Nephron progenitor cell (in vitro differentiated cells): ENCODE measurements at regions not wholly inside any gene's neighbourhood (a gene's known extent, or its start where the extent isn't known, plus 50 kb on each side); places are given as distances from the start of the nearest gene placed in this dataset.

Experiments used
- DNase-seq: peaks from one replicate; pipeline ENCODE4 v3.0.0; 2021
- H3K27ac Mint-ChIP-seq: 2 replicates; pipeline ENCODE4 v1.8.0; 2021; ENCODE audit warnings: mild to moderate bottlenecking, moderate library complexity, mixed read lengths
- H3K27me3 Mint-ChIP-seq: 2 replicates; pipeline ENCODE4 v1.8.0; 2021; ENCODE audit warnings: mild to moderate bottlenecking, low read depth, mixed read lengths; ENCODE audit not compliant: poor library complexity
- H3K36me3 Mint-ChIP-seq: 2 replicates; pipeline ENCODE4 v1.8.0; 2021; ENCODE audit warnings: low read depth, mixed read lengths
- H3K4me1 Mint-ChIP-seq: 2 replicates; pipeline ENCODE4 v1.8.0; 2021; ENCODE audit warnings: mixed read lengths
- H3K4me3 Mint-ChIP-seq: 2 replicates; pipeline ENCODE4 v1.8.0; 2021; ENCODE audit warnings: mild to moderate bottlenecking, moderate library complexity, mixed read lengths
- H3K9me3 Mint-ChIP-seq: 2 replicates; pipeline ENCODE4 v1.8.0; 2021; ENCODE audit warnings: mild to moderate bottlenecking, moderate library complexity, mixed read lengths
- TF ChIP-seq, protein P1 (sequence below): fragments of 200-600 bp; sonication (generic); IDR thresholded peaks from 2 replicates; pipeline ENCODE4 v1.5.0; 2021; ENCODE audit warnings: antibody characterized with exemption

GRCh38 chr16:47987136-47987535, 168.7 kb downstream of the ABCC12 start:
- Mint-ChIP-seq H3K4me3 (no peak overlapping the region), H3K27me3 (peaks cover 20% of the 10 kb centered on the region), H3K4me1 (peaks cover 24% of the 10 kb centered on the region), H3K27ac (no peak overlapping the region), H3K9me3 (peaks cover 29% of the 10 kb centered on the region), H3K36me3 (peaks cover 8% of the 10 kb centered on the region)
- TF ChIP-seq, protein P1, sequence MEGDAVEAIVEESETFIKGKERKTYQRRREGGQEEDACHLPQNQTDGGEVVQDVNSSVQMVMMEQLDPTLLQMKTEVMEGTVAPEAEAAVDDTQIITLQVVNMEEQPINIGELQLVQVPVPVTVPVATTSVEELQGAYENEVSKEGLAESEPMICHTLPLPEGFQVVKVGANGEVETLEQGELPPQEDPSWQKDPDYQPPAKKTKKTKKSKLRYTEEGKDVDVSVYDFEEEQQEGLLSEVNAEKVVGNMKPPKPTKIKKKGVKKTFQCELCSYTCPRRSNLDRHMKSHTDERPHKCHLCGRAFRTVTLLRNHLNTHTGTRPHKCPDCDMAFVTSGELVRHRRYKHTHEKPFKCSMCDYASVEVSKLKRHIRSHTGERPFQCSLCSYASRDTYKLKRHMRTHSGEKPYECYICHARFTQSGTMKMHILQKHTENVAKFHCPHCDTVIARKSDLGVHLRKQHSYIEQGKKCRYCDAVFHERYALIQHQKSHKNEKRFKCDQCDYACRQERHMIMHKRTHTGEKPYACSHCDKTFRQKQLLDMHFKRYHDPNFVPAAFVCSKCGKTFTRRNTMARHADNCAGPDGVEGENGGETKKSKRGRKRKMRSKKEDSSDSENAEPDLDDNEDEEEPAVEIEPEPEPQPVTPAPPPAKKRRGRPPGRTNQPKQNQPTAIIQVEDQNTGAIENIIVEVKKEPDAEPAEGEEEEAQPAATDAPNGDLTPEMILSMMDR = no peak
- no peak for DNase-seq

DNA sequence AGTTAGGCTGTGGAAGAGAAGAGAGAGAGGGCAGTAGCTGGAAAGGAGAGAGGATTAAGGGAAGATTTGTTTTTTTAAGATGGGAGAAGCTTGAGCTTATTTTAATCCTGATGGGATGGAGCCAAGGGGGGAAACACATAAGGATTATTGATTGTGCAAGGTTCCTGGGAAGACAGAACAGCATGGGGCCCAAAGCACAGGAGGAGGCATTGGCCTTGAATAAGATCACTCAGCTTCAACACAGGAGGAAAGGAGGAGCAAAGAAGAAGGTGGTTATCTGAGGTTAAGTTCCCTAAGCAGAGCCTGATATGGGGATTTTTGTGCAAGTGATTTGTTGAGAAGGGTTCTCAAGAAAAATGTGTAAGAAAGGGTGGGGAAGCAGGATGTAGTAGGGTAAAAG, 169.8 kb downstream of the ABCC12 start:
- Mint-ChIP-seq H3K9me3 (peaks cover 19% of the 10 kb centered on the region), H3K4me3 (no peak overlapping the region), H3K36me3 (peaks cover 7% of the 10 kb centered on the region), H3K4me1 (peaks cover 16% of the 10 kb centered on the region), H3K27ac (no peak overlapping the region), H3K27me3 (peaks cover 20% of the 10 kb centered on the region)
- no peak for DNase-seq
- TF ChIP-seq, protein P1 = no peak

DNA sequence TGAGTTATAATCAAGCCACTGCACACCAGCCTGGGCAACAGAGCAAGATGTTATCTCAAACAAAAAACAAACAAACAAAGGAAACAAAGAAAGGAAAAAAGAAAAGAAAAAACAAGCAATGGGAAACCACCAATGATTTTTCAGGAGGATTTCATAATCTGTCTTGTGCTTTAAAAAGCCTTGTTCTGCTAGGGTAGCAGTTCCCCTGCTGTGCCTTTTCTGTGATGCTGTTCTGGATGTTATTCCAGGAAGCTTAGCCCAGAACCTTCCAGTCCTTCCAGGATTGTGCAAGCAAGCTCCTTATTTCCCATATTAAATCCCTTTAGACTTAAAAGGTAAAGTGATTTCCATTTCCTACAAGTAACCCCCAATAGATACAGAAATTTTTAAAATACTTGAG, 171.1 kb downstream of the ABCC12 start:
- TF ChIP-seq, protein P1 = no peak
- no peaks in the 10 kb centered on the region for H3K36me3 Mint-ChIP-seq
- H3K27ac Mint-ChIP-seq = no peak overlapping the region
- H3K4me3 Mint-ChIP-seq = no peak overlapping the region
- DNase-seq = no peak
- H3K9me3 Mint-ChIP-seq = peaks cover 6% of the 10 kb centered on the region
- H3K4me1 Mint-ChIP-seq = peaks cover 27% of the 10 kb centered on the region
- peaks cover 16% of the 10 kb centered on the region for H3K27me3 Mint-ChIP-seq

GRCh38 chr16:47983999-47984580, 171.7 kb downstream of the ABCC12 start:
- TF ChIP-seq, protein P1 = no peak
- Mint-ChIP-seq H3K27ac (no peak overlapping the region), H3K36me3 (no peaks in the 10 kb centered on the region), H3K4me3 (no peak overlapping the region), H3K9me3 (no peaks in the 10 kb centered on the region), H3K27me3 (peaks cover 16% of the 10 kb centered on the region), H3K4me1 (peaks cover 33% of the 10 kb centered on the region)
- DNase-seq = no peak

- Mint-ChIP-seq H3K4me3 (no peak overlapping the region), H3K27me3 (peaks cover 10% of the 10 kb centered on the region), H3K9me3 (no peaks in the 10 kb centered on the region), H3K4me1 (peaks cover 33% of the 10 kb centered on the region), H3K27ac (no peak overlapping the region), H3K36me3 (no peaks in the 10 kb centered on the region)
- TF ChIP-seq, protein P1 = no peak
- DNase-seq = no peak
Measured at GRCh38 chr16:47980212-47980611, 175.6 kb downstream of the ABCC12 start.

DNA sequence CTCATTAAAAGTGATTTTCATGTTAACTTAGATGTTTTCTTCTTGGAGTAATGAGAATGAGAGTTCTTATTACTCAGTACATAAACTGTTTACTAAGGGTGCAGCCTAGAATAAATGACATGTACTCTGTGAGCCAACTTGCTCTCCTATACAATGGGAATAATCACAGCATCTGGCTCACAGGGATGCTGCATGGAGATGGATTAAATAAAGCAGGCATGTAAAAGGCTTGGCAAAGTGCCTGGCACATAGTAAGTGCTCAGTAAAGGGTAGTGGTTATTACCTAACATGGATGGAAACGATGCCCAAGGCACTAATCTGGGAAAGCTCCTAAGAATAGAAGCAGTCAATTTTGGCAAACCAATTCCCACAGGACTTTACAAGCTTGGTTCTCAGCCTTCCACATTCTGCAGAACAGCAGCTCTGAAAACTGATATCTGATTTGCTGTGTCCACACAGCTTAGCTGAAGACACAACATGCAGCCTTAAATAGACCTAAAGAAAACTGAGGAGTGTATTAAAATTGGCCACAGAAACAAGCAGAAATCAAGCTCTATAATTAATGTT, 176.1 kb downstream of the ABCC12 start:
- TF ChIP-seq, protein P1 = no peak
- Mint-ChIP-seq H3K4me1 (peaks cover 28% of the 10 kb centered on the region), H3K9me3 (no peaks in the 10 kb centered on the region), H3K4me3 (no peak overlapping the region), H3K27me3 (peaks cover 10% of the 10 kb centered on the region), H3K36me3 (no peaks in the 10 kb centered on the region), H3K27ac (no peak overlapping the region)
- DNase-seq = no peak
